GM18873 (cell line): ENCODE measurements at regions not wholly inside any gene's neighbourhood (a gene's known extent, or its start where the extent isn't known, plus 50 kb on each side); places are given as distances from the start of the nearest gene placed in this dataset.

ENCODE experiments used
- ATAC-seq: cut with Tn5 transposase; IDR thresholded peaks from one replicate; pipeline ENCODE4 v1.9.1; 2021; ENCODE audit warnings: mild to moderate bottlenecking, moderate library complexity, moderate number of reproducible peaks; ENCODE audit not compliant: unreplicated experiment, low FRiP score

DNA sequence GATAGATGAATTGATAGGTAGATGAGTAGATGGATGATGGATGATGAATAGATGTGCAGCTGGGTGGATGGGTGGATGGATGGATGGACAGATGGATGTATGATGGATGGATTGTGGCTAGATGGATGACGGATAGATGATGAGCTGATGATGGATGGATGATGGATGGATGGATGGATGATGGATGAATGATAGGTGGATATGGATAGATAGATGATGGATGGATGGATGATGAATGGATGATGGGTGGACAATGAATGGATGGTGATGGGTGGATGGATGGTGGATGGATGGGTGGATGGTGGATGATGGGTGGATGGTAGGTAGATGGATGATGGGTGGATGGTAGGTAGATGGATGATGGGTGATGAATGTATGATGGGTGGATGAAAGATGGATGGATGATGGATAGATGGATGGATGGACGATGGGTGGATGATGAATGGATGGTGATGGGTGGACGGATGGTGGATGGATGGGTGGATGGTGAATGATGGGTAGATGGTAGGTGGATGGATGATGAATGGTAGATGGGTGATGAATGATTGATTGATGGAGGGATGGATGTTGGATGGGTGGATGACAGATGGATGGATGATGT is 1261.7 kb downstream of the BRD1 start:
- ATAC-seq, result no peak

DNA sequence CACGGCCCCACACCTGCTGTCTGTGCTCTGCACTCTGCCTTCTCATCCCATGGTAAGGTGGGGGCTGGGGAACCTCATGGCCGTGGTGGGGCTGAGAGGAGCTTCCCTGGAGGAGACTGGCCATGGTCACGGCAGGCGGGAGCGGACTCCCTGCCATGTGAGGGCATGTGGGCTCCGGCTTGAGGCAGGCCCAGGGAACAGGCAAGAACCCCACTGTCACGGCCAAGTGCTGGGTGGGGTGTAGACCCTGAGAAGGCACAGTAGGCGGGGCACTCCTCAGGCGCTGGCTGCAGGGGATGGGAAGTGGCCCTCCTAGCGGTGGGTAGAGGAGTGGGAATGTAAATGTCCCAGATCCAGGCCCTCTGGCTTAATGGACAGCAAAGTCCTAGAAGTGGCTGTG is 1262.7 kb downstream of the BRD1 start:
- no peak for ATAC-seq

DNA sequence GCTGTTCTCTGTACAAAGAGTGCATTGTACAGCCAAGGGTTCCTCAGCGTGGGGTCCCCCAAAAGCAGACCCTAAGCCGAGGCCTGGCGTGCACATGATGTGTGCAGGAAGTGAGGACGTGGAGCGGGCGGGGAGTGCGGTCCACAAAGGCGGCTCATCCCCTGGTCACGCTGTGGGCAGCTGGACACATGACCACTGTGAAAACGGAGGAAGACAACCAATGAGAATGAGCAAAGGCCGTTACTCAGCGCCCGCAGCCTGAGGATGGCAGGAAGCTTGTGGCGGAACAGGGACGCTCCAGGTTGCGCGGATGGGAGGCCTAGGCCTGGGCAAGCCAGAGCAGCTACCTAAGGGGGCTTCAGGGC is 1263.7 kb downstream of the BRD1 start:
- no peak for ATAC-seq

DNA sequence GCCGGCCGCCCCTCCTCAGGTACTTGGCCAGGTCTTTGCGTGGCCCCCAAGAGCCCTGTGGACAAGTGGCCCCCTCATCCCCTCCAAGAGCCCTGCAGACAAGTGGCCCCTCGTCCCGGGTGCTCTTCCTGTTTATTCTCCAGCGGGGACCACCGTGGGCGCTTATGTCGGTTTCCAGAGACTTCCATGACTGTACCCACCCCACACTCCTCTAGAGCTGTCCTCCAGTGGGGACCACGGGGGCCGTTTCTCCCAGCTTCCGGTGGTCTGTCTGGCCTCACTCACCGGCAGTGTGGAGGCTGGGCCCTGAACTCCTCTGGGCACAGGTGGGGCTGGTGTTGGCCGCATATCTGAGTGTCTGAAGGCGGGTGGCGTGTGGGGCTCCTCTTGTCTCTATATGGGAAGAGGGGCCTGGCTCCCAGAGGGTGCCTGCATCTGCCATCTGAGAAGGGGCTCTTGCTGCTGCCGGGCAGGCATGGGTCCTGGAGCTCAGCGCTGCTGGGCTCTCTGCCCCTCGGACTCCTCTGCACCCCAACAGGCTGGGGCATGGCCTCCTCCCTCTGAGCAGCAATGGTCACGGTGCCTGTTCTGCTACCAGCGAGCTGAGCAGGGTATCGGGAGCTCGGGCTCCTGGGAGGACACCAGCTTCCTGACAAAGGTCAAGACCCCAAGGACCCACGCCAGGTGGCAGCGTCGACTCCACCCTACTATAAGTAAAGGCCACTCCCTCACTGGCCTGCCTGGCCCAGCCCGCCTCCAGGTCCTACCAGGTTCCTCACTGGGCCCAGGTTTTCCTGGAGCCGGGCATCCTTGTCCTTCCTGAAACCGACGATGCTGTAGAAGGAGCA is 1264.3 kb downstream of the BRD1 start:
- no peak for ATAC-seq

DNA sequence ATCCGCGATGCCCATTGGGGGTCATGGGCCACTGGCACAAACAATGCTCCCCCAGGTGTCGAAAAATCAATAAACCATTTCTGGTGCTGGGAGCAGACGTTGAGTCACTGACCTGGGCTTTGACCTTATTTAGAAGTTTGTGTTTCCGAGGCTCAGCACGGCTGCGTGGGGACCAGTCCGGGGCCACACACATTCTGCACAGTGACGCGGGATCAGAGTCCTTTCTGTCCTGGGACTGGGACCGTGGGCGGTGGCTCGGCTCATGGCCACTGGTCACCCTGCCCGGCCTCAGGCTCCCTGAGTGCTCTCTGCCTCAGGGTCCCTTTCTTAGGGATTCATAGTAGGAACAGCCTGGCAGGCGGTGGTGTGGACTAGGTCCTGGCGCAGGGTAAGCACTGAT is 1266.0 kb downstream of the BRD1 start:
- ATAC-seq, result no peak

DNA sequence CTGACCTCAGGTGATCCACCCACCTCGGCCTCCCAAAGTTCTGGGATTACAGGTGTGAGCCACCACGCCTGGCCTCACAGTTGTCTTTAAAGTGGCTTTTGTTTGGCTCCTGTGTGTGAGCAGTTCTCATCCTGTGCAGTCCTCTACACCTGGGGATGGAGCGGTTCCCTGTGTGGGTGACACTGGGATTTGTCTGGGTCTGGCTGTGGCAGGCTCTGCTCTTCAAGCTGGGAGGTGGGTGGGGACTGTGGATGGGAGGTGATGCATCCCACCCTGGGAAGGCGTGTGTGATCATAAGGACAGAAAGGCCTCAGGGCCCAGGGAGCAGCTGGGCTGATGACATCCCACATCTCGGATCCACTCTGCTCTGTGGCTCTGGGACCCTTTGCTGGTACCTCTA is 1266.8 kb downstream of the BRD1 start:
- no peak for ATAC-seq

DNA sequence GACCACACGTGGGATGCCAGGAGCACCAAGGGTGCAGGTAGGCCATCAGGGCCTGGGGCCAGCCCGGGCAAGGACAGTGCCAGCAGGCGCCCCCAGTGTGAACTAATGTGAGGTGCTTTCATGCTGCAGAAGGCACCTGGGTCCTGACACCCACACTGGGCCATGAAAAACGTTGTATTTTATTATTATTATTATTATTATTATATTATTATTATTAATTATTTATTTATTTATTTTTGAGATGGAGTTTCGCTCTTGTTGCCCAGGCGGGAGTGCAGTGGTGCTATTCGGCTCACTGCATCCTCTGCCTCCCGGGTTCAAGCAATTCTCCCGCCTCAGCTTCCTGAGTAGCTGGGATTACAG is 1267.3 kb downstream of the BRD1 start:
- ATAC-seq, result no peak

DNA sequence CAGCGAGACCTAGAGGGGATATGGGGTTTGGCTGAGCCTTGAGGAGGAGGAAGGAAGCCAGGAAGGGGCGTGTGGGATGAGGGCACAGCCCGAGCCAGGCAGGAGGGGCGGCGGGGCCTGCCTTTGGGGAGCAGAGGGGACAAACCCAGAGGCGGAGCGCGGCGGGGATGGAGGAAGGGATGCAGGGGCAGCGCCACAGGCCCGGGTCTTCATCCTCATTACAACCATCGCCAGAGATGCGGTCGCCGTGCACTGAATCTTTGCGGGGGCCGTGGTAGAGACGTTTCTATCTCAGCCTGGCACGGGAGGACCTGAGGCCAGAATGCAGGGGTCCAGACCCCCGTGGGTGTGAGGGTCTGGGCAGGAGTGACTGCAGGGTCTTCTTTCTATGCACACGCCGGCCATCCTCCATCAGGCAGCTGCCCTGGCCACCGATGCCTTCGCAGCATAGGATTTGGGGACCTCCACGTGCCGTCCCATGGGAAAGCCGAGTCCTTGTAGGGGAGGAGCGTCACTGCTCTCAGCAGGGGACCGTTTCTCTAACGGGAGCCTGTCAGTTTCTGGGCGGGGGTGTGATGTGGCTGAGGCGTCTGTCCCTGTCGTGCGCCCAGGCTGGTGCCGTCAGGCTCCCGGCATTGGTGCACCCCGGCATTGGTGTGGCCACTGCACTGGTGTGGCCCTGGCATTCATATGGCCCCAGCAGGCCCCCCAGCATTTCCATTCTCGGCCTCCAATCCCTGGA is 1267.9 kb downstream of the BRD1 start:
- ATAC-seq, result no peak

DNA sequence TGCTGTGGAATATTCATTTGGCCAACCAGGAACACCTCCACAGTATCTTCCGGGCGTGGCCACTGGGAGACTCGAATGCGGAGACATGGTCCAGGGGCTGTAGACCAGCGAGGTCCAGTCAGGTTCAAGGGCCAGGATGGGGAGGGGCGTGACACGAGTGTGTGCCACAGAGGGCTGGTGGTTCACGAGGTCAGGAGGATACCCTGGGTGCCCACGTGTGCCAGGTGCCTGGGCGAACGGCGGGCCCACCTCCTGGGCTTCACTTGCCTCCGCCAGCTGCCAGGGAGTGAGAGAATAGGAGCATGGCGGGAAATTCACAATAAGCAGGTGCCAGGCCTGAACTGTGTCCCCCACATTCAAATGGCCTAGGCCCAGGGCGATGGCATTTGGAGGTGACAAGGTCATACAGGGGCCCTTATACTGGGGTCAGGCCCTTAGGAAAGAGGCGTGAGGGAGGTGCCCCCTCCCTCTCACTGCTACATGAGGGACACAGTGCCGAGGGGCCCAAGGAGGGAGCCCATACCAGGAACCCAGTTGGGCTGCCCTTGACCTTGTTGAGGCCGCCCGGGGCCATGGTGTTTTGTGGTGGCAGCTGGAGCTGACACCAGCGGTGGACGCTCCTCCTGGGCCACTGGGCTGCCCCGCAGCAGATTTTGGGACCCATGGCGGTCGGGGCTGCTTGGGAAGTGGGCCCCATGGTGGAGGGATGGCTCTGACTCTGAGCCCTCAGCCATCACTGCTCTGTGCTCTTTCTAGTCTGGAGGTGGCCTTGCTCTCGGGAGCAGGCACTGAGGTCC is 1268.9 kb downstream of the BRD1 start:
- ATAC-seq, result no peak

DNA sequence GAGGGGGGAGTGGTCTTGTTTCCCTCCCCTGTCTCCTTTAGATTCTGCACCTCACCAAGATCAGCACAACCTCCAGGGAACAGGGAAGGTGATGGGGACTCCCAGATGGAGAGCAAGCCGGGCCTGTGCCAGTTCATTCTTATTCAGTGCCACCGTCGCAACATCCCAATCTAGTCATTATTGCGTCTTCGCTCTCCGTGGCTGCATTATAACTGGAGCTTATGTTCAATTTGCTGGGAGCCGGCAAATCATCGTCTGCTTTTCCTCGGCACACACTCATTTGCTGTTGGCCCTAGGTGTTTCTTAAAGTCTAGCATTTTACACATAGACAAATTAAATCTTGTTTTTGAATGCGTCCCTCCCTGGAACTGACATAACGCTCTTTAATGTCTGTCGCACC is 1269.7 kb downstream of the BRD1 start:
- no peak for ATAC-seq

DNA sequence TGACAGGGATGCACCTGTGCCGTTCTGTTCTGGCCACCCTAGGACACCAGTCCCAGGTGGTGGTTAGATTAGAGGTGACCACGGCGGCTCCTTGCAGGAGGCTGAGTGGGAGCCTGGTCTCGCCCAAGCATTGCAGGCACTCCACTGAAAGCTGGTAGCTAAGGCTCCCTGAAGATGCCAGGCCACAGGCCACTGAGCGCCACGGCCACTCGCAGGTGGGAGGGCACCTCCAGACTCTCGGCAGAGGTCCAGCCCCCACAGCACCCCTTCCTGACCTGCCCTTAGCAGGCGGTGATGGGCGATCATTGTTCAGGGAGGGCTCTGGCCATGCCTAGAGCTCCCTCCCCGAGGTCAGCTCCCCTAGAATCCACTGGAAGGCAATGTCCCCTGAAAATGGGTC is 1270.2 kb downstream of the BRD1 start:
- no peak for ATAC-seq

DNA sequence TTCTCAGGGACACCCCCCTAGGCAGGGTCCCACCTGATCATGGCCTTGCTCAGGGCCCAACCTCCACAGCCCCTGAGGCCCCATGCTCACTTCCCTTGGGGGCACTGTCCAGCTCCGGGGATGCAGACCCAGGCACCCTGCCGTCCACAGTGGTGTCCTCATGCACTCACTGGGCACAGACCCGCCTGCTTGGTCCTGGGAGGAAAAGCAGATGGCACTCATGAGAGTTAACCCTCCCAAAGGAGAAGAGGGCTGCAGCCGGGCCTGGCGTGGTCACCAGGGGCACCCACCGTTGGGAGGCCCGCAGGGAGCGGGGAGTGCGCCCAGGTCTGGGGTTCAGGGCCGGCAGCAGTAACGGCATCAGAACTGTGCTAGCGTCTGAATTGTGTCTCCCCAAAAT is 1270.9 kb downstream of the BRD1 start:
- ATAC-seq, result no peak

DNA sequence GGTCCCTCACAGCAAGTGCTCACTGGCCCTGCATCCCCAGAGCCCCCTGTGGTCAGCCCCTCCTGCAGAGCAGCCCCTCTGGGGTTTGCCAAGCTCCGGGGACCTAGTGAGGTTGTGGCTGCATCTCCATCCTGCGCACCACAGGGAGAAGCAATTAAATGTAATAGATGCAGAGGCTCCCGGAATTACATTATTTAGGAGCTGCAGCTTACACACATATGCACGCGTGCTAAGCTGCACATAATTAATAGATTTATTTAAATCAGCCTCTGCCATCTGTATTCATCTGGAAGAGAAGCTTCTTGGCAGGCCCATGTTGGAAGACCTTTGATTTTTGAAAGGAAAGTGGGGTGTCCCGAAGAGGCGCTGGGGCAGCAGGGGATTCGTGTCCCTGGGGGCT is 1271.5 kb downstream of the BRD1 start:
- no peak for ATAC-seq

DNA sequence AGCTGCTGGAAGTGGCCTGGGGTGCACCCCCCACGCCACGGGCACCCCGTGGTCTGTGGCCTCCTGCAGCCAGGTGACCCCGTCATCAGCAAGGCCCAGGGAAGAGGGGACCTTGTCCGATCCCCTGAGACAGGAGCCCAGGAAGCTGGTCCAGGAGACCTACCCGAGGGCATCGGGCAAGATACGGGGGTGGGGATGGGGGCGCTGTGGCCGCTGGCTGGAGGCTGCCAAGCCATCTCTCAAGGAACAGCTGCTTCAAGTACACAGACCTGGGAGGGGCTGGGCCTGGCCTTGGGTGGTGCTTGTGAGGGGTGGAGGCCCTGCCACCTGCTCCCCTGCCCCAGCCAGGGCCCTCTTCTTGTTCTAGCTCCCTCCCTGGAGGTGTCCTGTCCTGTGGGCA is 1272.1 kb downstream of the BRD1 start:
- no peak for ATAC-seq

DNA sequence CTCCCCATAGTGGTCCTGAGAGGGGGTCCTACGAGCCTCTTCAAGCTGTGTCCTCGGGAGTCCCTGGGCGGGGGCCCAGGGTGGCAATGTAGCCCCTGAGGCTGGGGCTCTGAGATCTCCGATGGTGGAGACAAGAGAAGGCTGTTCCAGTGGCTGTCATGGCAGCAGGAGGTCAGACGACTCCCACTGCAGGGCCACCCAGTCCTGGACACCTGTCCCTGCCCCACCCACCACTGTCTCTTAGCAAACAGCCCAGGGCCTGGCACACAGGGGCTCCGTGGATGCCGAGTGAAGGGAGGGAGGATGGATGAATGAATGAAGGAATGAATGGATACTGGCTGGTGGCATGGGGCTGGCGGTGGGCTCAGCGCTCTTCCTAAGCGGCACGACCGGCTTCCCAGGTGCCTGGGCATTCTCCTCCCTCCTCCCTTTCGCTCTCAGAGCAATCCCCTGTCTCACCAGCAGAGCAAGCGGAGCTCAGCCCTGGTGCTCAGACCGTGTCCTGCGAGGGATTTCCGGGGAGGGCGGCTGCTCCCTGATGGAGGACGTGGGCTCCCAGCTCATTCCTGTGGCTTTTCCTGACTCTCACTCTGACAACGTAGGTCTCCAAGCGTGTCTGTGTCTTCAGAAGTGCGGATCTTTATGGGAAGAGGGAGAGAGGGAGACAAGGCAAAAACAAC is 1272.6 kb downstream of the BRD1 start:
- no peak for ATAC-seq

DNA sequence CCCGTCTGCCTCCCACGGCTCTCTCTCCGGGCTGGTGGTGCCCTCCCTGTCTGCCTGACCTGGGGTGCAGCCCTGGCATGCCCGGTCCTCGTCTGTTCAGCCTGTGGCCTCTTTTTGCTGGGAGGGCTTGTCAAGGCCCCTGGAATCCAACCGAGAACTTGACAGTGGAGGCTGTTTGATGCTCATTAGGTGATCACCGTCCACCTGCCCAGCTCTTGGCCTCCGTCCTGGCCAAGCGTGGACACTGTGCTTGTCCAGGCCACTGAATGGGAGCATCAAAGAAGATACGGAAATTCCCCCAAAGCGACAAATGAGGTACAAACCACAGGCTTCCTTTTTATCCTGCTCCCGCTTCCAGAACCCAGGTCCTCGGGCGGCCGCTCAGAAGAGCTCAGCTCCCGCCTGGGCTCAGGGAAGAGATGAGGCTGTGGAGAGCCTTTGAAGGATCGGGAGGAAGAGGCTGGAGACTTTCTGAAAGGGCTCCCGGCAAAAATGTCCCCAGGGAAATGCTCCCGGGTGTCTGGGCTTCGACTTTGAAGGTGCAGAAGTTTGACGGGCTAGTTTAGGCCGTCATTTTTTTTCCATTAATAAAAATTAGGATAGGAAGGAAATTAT is 1273.9 kb downstream of the BRD1 start:
- no peak for ATAC-seq

DNA sequence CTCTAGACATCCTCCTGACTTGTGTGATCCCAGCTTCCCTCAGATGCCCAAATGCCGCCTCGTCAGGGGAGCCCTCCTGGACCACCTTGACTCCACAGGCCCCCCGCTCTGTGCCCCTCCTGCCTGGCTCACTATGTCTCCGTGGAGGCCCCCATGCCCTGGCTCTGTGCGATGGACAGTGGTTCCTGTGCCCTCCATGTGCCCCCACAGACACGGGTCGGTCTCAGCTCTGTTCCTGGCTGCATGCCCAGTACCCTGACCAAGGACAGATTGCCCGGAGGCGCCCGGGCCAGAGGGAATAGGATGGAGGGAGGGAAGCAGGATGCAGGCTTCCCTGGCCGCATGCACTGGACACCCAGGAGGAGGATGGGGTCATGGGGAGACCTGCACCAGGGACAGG is 1274.6 kb downstream of the BRD1 start:
- ATAC-seq, result no peak

DNA sequence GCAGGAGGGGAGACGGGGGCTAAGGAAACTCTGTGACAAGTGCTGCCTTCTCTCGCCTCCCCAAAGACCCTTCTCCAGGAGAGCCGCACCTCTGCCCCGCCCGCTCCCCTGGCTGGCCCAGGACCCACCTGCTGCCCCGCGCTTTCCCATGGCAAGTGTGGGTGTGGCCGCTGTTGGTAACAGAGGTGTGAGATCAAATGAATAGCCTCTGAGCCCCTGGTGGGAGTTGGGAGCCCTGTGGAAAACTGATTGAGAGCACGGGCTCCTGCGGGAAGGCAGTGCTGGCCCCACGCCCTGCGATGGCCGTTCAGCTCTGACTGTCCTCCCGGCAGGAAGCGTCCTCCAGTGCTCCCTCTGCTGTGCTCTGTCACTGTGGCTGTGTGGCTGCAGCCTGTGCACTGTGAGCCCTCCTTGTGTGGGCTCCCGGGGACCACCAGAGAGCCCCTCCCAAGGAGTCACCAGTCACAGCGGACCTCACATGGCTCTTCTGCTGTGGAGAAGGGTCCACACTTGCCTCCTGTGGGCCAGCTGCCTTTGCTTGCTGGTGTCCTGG is 1275.9 kb downstream of the BRD1 start:
- ATAC-seq, result no peak

DNA sequence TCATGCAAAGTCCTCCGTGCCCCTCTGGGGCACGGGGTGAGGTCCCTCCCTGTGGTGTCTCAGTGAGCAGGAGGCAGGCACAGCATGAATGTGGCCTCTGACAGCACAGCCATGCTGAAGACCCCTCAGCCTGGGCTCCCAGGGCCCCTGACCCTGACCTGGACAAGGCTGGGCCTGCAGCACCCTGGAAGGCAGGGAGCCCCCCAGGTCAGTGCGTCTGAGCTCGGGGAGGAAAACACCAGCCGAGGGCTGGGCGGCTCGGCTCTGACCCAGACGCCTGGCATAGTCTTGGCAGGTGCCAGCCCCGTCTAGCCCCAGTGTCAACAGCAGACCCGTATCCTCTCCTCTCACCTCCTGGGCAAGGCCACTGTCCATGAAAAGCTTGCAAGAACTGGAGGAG is 1276.6 kb downstream of the BRD1 start:
- ATAC-seq, result no peak

DNA sequence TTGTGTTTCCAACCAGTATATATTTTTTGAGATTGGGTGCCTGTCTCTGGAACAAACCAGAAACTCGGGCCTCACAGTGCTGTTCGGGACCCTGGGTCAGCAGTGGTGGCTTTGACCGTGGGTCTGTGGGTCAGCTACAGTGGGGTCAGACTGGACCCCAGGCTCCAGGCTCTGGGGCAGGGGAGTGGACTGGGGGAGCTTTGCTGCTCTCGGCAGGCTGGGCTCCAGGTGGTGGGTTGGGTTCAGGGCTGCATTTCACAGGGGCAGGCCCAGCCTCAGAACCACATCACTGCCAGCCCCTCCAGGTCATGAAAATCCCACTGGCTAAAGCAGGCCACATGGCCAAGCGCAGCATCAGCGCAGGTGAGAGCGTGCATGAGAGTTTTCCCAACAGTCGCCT is 1279.3 kb downstream of the BRD1 start:
- ATAC-seq, result no peak
